ENCODE measurements at regions not wholly inside any gene's neighbourhood (a gene's known extent, or its start where the extent isn't known, plus 50 kb on each side); places are given as distances from the start of the nearest gene placed in this dataset.
A peak's percentile ranks its signal among the peaks of the same experiment; 100 is the strongest.

GRCh38 chr4:77493120-77493752 is 112.4 kb upstream of the CXCL13 start:
- TF ChIP-seq CTCF (IDR thresholded peaks at IDR 0.05; ENCODE audit: low read depth, low read length, missing control alignments): no peak
- no peaks in the 10 kb centered on the region for H3K27me3 ChIP-seq (replicated peaks)
- DNase-seq: no peak
- no peak overlapping the region for H3K27ac ChIP-seq
- no peak overlapping the region for H3K4me3 ChIP-seq (ENCODE audit: low read depth, low read length)
- in situ Hi-C loops (cut with HindIII; ENCODE audit: low pct_ligation_motif_present, low sequenced_read_pairs): no loop called here
- no peaks in the 10 kb centered on the region for H3K36me3 ChIP-seq (replicated peaks)

GRCh38 chr4:77493829-77494551 is 111.6 kb upstream of the CXCL13 start:
- no peak overlapping the region for H3K4me3 ChIP-seq (ENCODE audit: low read depth, low read length)
- TF ChIP-seq CTCF (IDR thresholded peaks at IDR 0.05; ENCODE audit: low read depth, low read length, missing control alignments): no peak
- in situ Hi-C loops (cut with HindIII; ENCODE audit: low pct_ligation_motif_present, low sequenced_read_pairs): no loop called here
- H3K36me3 ChIP-seq (replicated peaks): no peaks in the 10 kb centered on the region
- DNase-seq: no peak
- no peaks in the 10 kb centered on the region for H3K27me3 ChIP-seq (replicated peaks)
- H3K27ac ChIP-seq: no peak overlapping the region

- no peaks in the 10 kb centered on the region for H3K27me3 ChIP-seq (replicated peaks)
- DNase-seq: no peak
- H3K27ac ChIP-seq: no peak overlapping the region
- no peak overlapping the region for H3K4me3 ChIP-seq (ENCODE audit: low read depth, low read length)
- TF ChIP-seq CTCF (IDR thresholded peaks at IDR 0.05; ENCODE audit: low read depth, low read length, missing control alignments): no peak
- no peaks in the 10 kb centered on the region for H3K36me3 ChIP-seq (replicated peaks)
- in situ Hi-C loops (cut with HindIII; ENCODE audit: low pct_ligation_motif_present, low sequenced_read_pairs): no loop called here
These were observed 109.2 kb upstream of the CXCL13 start for GRCh38 chr4:77496457-77496856.

- no peak for TF ChIP-seq CTCF (IDR thresholded peaks at IDR 0.05; ENCODE audit: low read depth, low read length, missing control alignments)
- peak; percentile 9 for DNase-seq
- Histone ChIP-seq H3K27ac (no peak overlapping the region), H3K36me3 (replicated peaks) (no peaks in the 10 kb centered on the region), H3K4me3 (ENCODE audit: low read depth, low read length) (no peak overlapping the region), H3K27me3 (replicated peaks) (no peaks in the 10 kb centered on the region)
- in situ Hi-C loops (cut with HindIII; ENCODE audit: low pct_ligation_motif_present, low sequenced_read_pairs): no loop called here
These were observed 104.8 kb upstream of the CXCL13 start for GRCh38 chr4:77500801-77501200.

GRCh38 chr4:77501240-77501639 is 104.4 kb upstream of the CXCL13 start:
- in situ Hi-C loops (cut with HindIII; ENCODE audit: low pct_ligation_motif_present, low sequenced_read_pairs): no loop called here
- Histone ChIP-seq H3K4me3 (ENCODE audit: low read depth, low read length) (no peak overlapping the region), H3K36me3 (replicated peaks) (no peaks in the 10 kb centered on the region), H3K27me3 (replicated peaks) (no peaks in the 10 kb centered on the region), H3K27ac (no peak overlapping the region)
- DNase-seq: no peak
- TF ChIP-seq CTCF (IDR thresholded peaks at IDR 0.05; ENCODE audit: low read depth, low read length, missing control alignments): no peak

Measured in brain microvascular endothelial cell (primary cell).